Stomach (tissue), 4 donors: ENCODE measurements at regions not wholly inside any gene's neighbourhood (a gene's known extent, or its start where the extent isn't known, plus 50 kb on each side); places are given as distances from the start of the nearest gene placed in this dataset.

Experiments used
- EP300 ChIP-seq: sonication (generic); formaldehyde crosslinking; IDR thresholded peaks from one replicate; pipeline ENCODE4 v1.6.1; 2017; ENCODE audit warnings: antibody characterized with exemption
- POLR2A ChIP-seq, 4 donors: fragments of 450-650 bp; IDR thresholded peaks; one replicate each; pipeline ENCODE4 v1.6.1; 2016; ENCODE audit warnings: antibody characterized with exemption in 4 of 4, control low read depth in 2 of 4, mild to moderate bottlenecking in 1 of 4, moderate library complexity in 1 of 4
- POLR2AphosphoS5 ChIP-seq, 3 donors: sonication (generic); formaldehyde crosslinking; IDR thresholded peaks; one replicate each; pipeline ENCODE4 v1.6.1; 2016; ENCODE audit warnings: antibody characterized with exemption in 3 of 3
- TF ChIP-seq, protein P1 (sequence below), 7 experiments: fragments of 450-650 bp in 4 of 7; fragments of 200-600 bp in 3 of 7; sonication (generic) in 3 of 7; IDR thresholded peaks; one replicate each; pipeline ENCODE4 v1.5.1; 2016 to 2019; ENCODE audit warnings: antibody characterized with exemption in 7 of 7, control low read depth in 2 of 7, mild to moderate bottlenecking in 1 of 7

DNA sequence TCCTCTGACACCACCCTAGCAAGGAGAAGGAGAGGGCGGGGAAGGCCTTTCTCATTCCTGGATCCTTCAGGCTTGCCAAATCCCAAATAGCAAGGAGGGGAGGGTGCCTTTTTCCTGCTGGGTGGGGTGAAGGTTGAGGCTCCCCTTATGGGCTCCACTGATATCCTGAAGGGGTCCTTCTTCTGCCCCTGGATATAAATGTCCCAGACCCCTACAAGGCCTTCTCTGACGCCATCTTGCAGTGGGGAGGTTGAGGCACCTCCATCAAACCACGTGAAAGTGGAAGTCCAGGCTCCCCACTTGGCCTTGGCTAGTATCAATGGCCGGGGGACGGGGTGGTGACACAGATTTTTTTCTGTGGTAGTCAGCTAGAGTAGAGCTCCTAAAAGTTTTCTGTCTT lies 371.3 kb downstream of the GLRX3 start:
- TF ChIP-seq POLR2A (IDR thresholded peaks at IDR 0.05) (no peak), POLR2AphosphoS5 (IDR thresholded peaks at IDR 0.05) (no peak), EP300 (no peak)
- TF ChIP-seq, protein P1, sequence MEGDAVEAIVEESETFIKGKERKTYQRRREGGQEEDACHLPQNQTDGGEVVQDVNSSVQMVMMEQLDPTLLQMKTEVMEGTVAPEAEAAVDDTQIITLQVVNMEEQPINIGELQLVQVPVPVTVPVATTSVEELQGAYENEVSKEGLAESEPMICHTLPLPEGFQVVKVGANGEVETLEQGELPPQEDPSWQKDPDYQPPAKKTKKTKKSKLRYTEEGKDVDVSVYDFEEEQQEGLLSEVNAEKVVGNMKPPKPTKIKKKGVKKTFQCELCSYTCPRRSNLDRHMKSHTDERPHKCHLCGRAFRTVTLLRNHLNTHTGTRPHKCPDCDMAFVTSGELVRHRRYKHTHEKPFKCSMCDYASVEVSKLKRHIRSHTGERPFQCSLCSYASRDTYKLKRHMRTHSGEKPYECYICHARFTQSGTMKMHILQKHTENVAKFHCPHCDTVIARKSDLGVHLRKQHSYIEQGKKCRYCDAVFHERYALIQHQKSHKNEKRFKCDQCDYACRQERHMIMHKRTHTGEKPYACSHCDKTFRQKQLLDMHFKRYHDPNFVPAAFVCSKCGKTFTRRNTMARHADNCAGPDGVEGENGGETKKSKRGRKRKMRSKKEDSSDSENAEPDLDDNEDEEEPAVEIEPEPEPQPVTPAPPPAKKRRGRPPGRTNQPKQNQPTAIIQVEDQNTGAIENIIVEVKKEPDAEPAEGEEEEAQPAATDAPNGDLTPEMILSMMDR (IDR thresholded peaks at IDR 0.05) = no peak
